Ectodermal cell (in vitro differentiated cells): ENCODE measurements at regions not wholly inside any gene's neighbourhood (a gene's known extent, or its start where the extent isn't known, plus 50 kb on each side); places are given as distances from the start of the nearest gene placed in this dataset.

ENCODE experiments used
- H3K27ac ChIP-seq: 2 replicates; pipeline ENCODE4 v1.7.0; 2013; ENCODE audit warnings: mild to moderate bottlenecking, low read depth, low read length; ENCODE audit not compliant: insufficient read depth, poor library complexity, severe bottlenecking
- H3K27me3 ChIP-seq: 2 replicates; pipeline ENCODE4 v1.7.0; 2013; ENCODE audit warnings: mild to moderate bottlenecking, low read length; ENCODE audit not compliant: insufficient read depth, control insufficient read depth, poor library complexity, severe bottlenecking
- H3K36me3 ChIP-seq: one replicate; pipeline ENCODE4 v1.7.0; 2013; ENCODE audit warnings: low read length; ENCODE audit not compliant: control insufficient read depth, insufficient read depth
- H3K4me1 ChIP-seq: one replicate; pipeline ENCODE4 v1.7.0; 2013; ENCODE audit warnings: low read length; ENCODE audit not compliant: control insufficient read depth, insufficient read depth
- H3K4me3 ChIP-seq: 2 replicates; pipeline ENCODE4 v1.7.0; 2013; ENCODE audit warnings: low read depth, low read length, control low read depth; ENCODE audit not compliant: insufficient read depth
- H3K9me3 ChIP-seq: 2 replicates; pipeline ENCODE4 v1.7.0; 2013; ENCODE audit warnings: mild to moderate bottlenecking, low read length, moderate library complexity; ENCODE audit not compliant: control insufficient read depth
- WGBS, 2 experiments: methylation state at CpG; one replicate each; pipeline ENCODE4 v1.1.7; 2013; ENCODE audit warnings: missing lambda C conversion rate in 2 of 2; 5-methylcytosine and 5-hydroxymethylcytosine counted together

DNA sequence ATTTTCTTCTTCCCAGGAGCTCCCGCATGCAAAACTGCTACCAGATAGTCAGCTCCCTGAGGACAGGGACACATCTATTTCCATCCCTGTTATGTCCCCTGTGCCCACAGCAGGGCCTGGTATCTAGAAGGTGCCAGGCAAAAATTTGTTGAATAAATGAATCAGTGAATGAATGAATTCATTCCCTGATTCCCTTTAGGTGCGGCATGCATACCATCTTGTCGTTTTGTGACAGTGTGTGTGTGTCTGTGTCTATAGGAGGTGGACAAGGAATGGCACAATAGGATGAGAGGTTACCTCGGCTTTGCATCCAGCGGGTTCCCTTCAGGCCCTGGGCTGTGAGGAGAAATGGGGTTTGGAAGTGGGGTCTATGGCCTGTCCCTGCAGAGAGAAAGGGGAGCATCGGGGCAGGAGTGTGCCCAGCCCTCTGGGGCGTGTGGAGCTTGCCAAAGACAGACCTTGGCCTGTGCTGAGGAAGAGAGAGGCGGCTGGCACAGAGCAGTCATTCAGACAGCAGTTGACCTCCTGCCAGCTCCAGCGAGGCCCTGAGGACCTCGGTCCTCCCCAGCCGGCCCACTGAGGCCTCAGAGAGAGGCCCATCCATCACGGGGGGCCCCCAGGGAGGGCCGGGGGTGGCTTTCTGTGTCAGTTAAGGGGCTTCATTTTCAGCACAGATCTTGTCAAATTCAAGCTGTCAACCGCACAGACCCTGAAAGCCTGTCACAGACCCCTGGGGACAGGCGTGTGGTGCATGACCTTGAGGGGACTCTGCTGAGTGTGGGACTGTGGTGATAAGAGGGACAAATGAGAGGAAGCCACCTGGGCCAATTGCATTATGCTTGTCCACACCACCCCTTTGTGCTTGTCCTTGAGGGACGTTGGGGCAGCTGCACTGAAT, 125.9 kb upstream of the CXCR4 start:
- Histone ChIP-seq H3K4me3 (no peak overlapping the region), H3K27me3 (no peaks in the 10 kb centered on the region), H3K9me3 (no peaks in the 10 kb centered on the region), H3K4me1 (peaks cover 10% of the 10 kb centered on the region), H3K36me3 (no peaks in the 10 kb centered on the region), H3K27ac (no peak overlapping the region)
- WGBS, 2 experiments = 87 to 91% methylated on average over 16 of the region's 16 CpGs

- no peaks in the 10 kb centered on the region for H3K27me3 ChIP-seq
- peaks cover 13% of the 10 kb centered on the region for H3K4me1 ChIP-seq
- no peak overlapping the region for H3K27ac ChIP-seq
- no peak overlapping the region for H3K4me3 ChIP-seq
- WGBS, 2 experiments = 77 to 85% methylated on average over 9 to 10 of the region's 10 CpGs
- H3K36me3 ChIP-seq = no peaks in the 10 kb centered on the region
- H3K9me3 ChIP-seq = no peaks in the 10 kb centered on the region
Observed at GRCh38 chr2:136242687-136243277, 124.8 kb upstream of the CXCR4 start.

GRCh38 chr2:136242100-136242499, 124.2 kb upstream of the CXCR4 start:
- H3K36me3 ChIP-seq = no peaks in the 10 kb centered on the region
- H3K9me3 ChIP-seq = no peaks in the 10 kb centered on the region
- WGBS, 2 experiments = 90 to 95% methylated on average over 4 of the region's 4 CpGs
- peaks cover 13% of the 10 kb centered on the region for H3K4me1 ChIP-seq
- no peak overlapping the region for H3K4me3 ChIP-seq
- no peak overlapping the region for H3K27ac ChIP-seq
- no peaks in the 10 kb centered on the region for H3K27me3 ChIP-seq

GRCh38 chr2:136239079-136239685, 121.2 kb upstream of the CXCR4 start:
- Histone ChIP-seq H3K9me3 (no peaks in the 10 kb centered on the region), H3K27ac (no peak overlapping the region), H3K36me3 (no peaks in the 10 kb centered on the region), H3K27me3 (no peaks in the 10 kb centered on the region), H3K4me3 (no peak overlapping the region), H3K4me1 (peaks cover 5% of the 10 kb centered on the region)
- 60 to 61% methylated on average over 3 of the region's 3 CpGs for WGBS, 2 experiments

GRCh38 chr2:136238286-136239078, 120.5 kb upstream of the CXCR4 start:
- 87 to 88% methylated on average over 6 of the region's 6 CpGs for WGBS, 2 experiments
- H3K4me1 ChIP-seq = peaks cover 5% of the 10 kb centered on the region
- H3K27me3 ChIP-seq = no peaks in the 10 kb centered on the region
- H3K36me3 ChIP-seq = no peaks in the 10 kb centered on the region
- no peaks in the 10 kb centered on the region for H3K9me3 ChIP-seq
- no peak overlapping the region for H3K27ac ChIP-seq
- H3K4me3 ChIP-seq = no peak overlapping the region

DNA sequence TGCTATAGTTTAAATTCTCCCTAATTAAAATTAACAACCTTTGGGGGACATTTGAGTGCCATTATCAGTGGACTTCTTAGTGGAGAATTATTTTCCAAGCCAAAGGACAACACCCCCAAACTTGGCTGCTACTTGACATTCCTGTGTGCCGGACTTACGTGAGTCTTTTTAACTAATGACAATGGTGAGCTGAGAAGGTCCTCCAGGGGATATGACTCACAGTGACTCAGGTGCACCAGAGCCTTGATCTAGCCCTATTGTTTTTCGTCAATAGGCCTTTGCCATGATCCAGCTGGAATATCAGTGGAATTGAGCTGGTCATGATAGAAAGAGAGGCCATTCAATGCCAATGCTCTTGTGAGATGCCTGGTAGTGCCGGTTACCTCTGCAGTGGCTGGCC, 118.1 kb upstream of the CXCR4 start:
- Histone ChIP-seq H3K4me3 (no peak overlapping the region), H3K27me3 (no peaks in the 10 kb centered on the region), H3K27ac (no peak overlapping the region), H3K9me3 (no peaks in the 10 kb centered on the region), H3K4me1 (peaks cover 17% of the 10 kb centered on the region), H3K36me3 (no peaks in the 10 kb centered on the region)
- 71 to 72% methylated on average over 4 of the region's 4 CpGs for WGBS, 2 experiments

GRCh38 chr2:136235546-136235945, 117.6 kb upstream of the CXCR4 start:
- WGBS, 2 experiments = 90 to 97% methylated on average over 3 of the region's 4 CpGs
- Histone ChIP-seq H3K36me3 (no peaks in the 10 kb centered on the region), H3K4me1 (peaks cover 17% of the 10 kb centered on the region), H3K4me3 (no peak overlapping the region), H3K27me3 (no peaks in the 10 kb centered on the region), H3K27ac (no peak overlapping the region), H3K9me3 (no peaks in the 10 kb centered on the region)

DNA sequence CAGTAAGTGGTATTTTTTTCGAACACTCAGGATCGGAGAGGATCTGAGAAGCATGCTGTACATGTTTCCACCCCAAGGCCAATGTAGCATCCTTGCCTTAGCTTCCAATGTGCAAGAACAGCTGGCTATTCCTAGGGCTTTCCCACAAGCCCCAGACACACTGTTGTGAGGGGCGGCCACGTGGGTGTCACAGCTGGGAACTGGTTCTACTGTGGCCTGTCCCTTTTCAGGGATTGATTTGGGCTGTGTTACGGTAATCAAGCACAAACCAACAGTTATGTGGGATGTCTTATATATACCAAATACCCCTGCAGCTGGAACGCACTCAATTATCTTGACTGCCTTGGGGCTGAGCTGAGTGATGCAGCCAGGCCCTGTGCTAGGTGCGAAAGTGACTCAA, 116.3 kb upstream of the CXCR4 start:
- peaks cover 17% of the 10 kb centered on the region for H3K4me1 ChIP-seq
- H3K27ac ChIP-seq = no peak overlapping the region
- no peaks in the 10 kb centered on the region for H3K27me3 ChIP-seq
- no peaks in the 10 kb centered on the region for H3K36me3 ChIP-seq
- WGBS, 2 experiments = 91 to 93% methylated on average over 7 of the region's 7 CpGs
- H3K9me3 ChIP-seq = no peaks in the 10 kb centered on the region
- H3K4me3 ChIP-seq = no peak overlapping the region

DNA sequence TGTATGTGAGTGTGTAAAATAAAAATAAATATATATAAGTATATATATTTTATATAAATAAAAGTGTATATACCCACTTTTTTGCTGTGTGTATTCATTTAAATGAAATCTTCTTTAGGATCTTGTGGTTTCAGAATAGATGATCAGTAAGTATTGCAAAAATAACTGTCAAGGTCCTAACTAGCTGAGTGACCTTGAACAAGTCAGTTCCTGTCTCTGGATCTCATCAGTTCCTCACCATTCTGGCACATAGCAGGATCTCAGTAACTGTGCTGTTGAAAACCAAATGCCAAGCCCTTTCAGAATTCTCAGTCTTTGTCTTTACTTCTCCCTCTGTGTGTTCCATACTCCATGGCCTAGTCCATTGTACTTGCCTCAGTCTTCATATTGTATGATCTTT, 115.3 kb upstream of the CXCR4 start:
- Histone ChIP-seq H3K27me3 (no peaks in the 10 kb centered on the region), H3K27ac (no peak overlapping the region), H3K4me1 (peaks cover 12% of the 10 kb centered on the region), H3K9me3 (no peaks in the 10 kb centered on the region), H3K36me3 (no peaks in the 10 kb centered on the region), H3K4me3 (no peak overlapping the region)
